HepG2 (cell line): ENCODE measurements at regions not wholly inside any gene's neighbourhood (a gene's known extent, or its start where the extent isn't known, plus 50 kb on each side); places are given as distances from the start of the nearest gene placed in this dataset.

Experiments
- CENPX ChIP-seq: sonication (generic); formaldehyde crosslinking; IDR thresholded peaks from 2 replicates; pipeline ENCODE4 v1.9.0; 2021; ENCODE audit warnings: mild to moderate bottlenecking, missing genetic modification reagents, moderate library complexity
- CHD4 ChIP-seq: fragments of 200-600 bp; sonication (generic); IDR thresholded peaks from 2 replicates; pipeline ENCODE4 v1.7.0; 2017; ENCODE audit warnings: mild to moderate bottlenecking, low read length, borderline replicate concordance
- ETV5 ChIP-seq: IDR thresholded peaks from 2 replicates; pipeline ENCODE4 v1.6.1; 2018; ENCODE audit warnings: missing biosample characterization, missing genetic modification reagents, inconsistent platforms, borderline replicate concordance
- HNRNPLL ChIP-seq: fragments of 200-400 bp; formaldehyde crosslinking; IDR thresholded peaks from 2 replicates; pipeline ENCODE4 v1.6.1; 2017; ENCODE audit warnings: mild to moderate bottlenecking, low read depth, low read length; ENCODE audit not compliant: poor library complexity, severe bottlenecking
- ISL2 ChIP-seq: sonication (generic); formaldehyde crosslinking; IDR thresholded peaks from 2 replicates; pipeline ENCODE4 v1.5.0; 2020; ENCODE audit warnings: missing genetic modification reagents
- MLLT10 ChIP-seq: sonication (generic); formaldehyde crosslinking; IDR thresholded peaks from 2 replicates; pipeline ENCODE4 v1.4.0; 2020; ENCODE audit warnings: missing genetic modification reagents
- NFE2 ChIP-seq: sonication (generic); formaldehyde crosslinking; IDR thresholded peaks from 2 replicates; pipeline ENCODE4 v1.4.0; 2020; ENCODE audit warnings: missing genetic modification reagents
- PAXIP1 ChIP-seq: sonication (generic); formaldehyde crosslinking; conservative IDR thresholded peaks from 2 replicates; pipeline ENCODE4 v1.4.0; 2020; ENCODE audit warnings: mild to moderate bottlenecking, missing genetic modification reagents, moderate library complexity
- PREB ChIP-seq: sonication (generic); formaldehyde crosslinking; IDR thresholded peaks from 2 replicates; pipeline ENCODE4 v1.4.0; 2020; ENCODE audit warnings: missing genetic modification reagents
- RXRB ChIP-seq: IDR thresholded peaks from 2 replicates; pipeline ENCODE4 v1.6.1; 2016; ENCODE audit warnings: borderline replicate concordance, missing genetic modification reagents, missing compliant biosample characterization
- THAP11 ChIP-seq: IDR thresholded peaks from 2 replicates; pipeline ENCODE4 v1.6.1; 2016; ENCODE audit warnings: missing biosample characterization, missing genetic modification reagents
- ZBTB40 ChIP-seq, 2 experiments: fragments of 450-650 bp in 1 of 2; sonication (generic) in 1 of 2; formaldehyde crosslinking in 1 of 2; IDR thresholded peaks; 2 replicates each; pipeline versions ENCODE4 v1.6.1 to v1.8.0; 2016 to 2022; ENCODE audit warnings: antibody characterized with exemption in 1 of 2, mild to moderate bottlenecking in 1 of 2, missing genetic modification reagents in 1 of 2
- ZNF710 ChIP-seq: sonication (generic); formaldehyde crosslinking; IDR thresholded peaks from 2 replicates; pipeline ENCODE4 v1.5.0; 2020; ENCODE audit warnings: mild to moderate bottlenecking, missing genetic modification reagents, borderline replicate concordance

- 0 out of 2 replicates have a peak, but pooled peaks have one; percentile 56 for TF ChIP-seq ETV5 (CRISPR knock-in tag)
- peak; percentile 79 for TF ChIP-seq ZNF710 (CRISPR knock-in tag)
- peak; percentile 68 for TF ChIP-seq THAP11
- TF ChIP-seq RXRB = peak; percentile 91
- peak; percentile 92 for TF ChIP-seq PAXIP1
- peak; percentile 45; the same call in 1 of the 2 replicates for TF ChIP-seq CHD4
- TF ChIP-seq MLLT10 (CRISPR knock-in tag) = no peak
- TF ChIP-seq HNRNPLL = no peak
- TF ChIP-seq ISL2 (CRISPR knock-in tag) = peak; percentile 93
- no peak for TF ChIP-seq NFE2 (CRISPR knock-in tag)
- no peak for TF ChIP-seq PREB (CRISPR knock-in tag)
- no peak for TF ChIP-seq ZBTB40 (IDR thresholded peaks at IDR 0.05)
- TF ChIP-seq ZBTB40 (CRISPR knock-in tag; IDR thresholded peaks at IDR 0.05) = peak; percentile 47; the same call in 1 of the 2 replicates
- TF ChIP-seq CENPX (CRISPR knock-in tag) = no peak
These were observed 265.9 kb downstream of the SOX9 start (continued) for GRCh38 chr17:72386619-72387237.
